ENCODE measurements at regions not wholly inside any gene's neighbourhood (a gene's known extent, or its start where the extent isn't known, plus 50 kb on each side); places are given as distances from the start of the nearest gene placed in this dataset.

GRCh38 chr1:193588311-193589082 is 402.1 kb upstream of the B3GALT2 start:
- peaks cover 10% of the 10 kb centered on the region for H3K4me1 ChIP-seq

GRCh38 chr1:193584731-193585239 is 398.4 kb upstream of the B3GALT2 start:
- no peaks in the 10 kb centered on the region for H3K36me3 ChIP-seq
- TF ChIP-seq, protein P1, sequence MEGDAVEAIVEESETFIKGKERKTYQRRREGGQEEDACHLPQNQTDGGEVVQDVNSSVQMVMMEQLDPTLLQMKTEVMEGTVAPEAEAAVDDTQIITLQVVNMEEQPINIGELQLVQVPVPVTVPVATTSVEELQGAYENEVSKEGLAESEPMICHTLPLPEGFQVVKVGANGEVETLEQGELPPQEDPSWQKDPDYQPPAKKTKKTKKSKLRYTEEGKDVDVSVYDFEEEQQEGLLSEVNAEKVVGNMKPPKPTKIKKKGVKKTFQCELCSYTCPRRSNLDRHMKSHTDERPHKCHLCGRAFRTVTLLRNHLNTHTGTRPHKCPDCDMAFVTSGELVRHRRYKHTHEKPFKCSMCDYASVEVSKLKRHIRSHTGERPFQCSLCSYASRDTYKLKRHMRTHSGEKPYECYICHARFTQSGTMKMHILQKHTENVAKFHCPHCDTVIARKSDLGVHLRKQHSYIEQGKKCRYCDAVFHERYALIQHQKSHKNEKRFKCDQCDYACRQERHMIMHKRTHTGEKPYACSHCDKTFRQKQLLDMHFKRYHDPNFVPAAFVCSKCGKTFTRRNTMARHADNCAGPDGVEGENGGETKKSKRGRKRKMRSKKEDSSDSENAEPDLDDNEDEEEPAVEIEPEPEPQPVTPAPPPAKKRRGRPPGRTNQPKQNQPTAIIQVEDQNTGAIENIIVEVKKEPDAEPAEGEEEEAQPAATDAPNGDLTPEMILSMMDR (IDR thresholded peaks at IDR 0.05) = no peak
- no peak for ATAC-seq
- H3K27me3 ChIP-seq (ENCODE audit: low read depth) = no peaks in the 10 kb centered on the region
- H3K4me3 ChIP-seq = no peak overlapping the region
- no peak for DNase-seq
- no peak overlapping the region for H3K27ac ChIP-seq
- intact Hi-C loops (cut with DNase I) = no loop called here
- no peaks in the 10 kb centered on the region for H3K9me3 ChIP-seq
- peaks cover 6% of the 10 kb centered on the region for H3K4me1 ChIP-seq

More at GRCh38 chr1:193588311-193589082, 402.1 kb upstream of the B3GALT2 start:
- H3K36me3 ChIP-seq = no peaks in the 10 kb centered on the region
- no peak overlapping the region for H3K4me3 ChIP-seq
- no peak for ATAC-seq
- TF ChIP-seq, protein P1 (IDR thresholded peaks at IDR 0.05) = no peak
- no peaks in the 10 kb centered on the region for H3K9me3 ChIP-seq
- intact Hi-C loops (cut with DNase I) = no loop called here
- DNase-seq = no peak
- H3K27me3 ChIP-seq (ENCODE audit: low read depth) = no peaks in the 10 kb centered on the region
- H3K27ac ChIP-seq = no peak overlapping the region

- TF ChIP-seq, protein P1 (IDR thresholded peaks at IDR 0.05) = no peak
- H3K27ac ChIP-seq = no peak overlapping the region
- H3K36me3 ChIP-seq = no peaks in the 10 kb centered on the region
- ATAC-seq = no peak
- intact Hi-C loops (cut with DNase I) = no loop called here
- no peak for DNase-seq
- H3K9me3 ChIP-seq = no peaks in the 10 kb centered on the region
- H3K4me3 ChIP-seq = no peak overlapping the region
- no peaks in the 10 kb centered on the region for H3K27me3 ChIP-seq (ENCODE audit: low read depth)
- no peaks in the 10 kb centered on the region for H3K4me1 ChIP-seq
Observed at GRCh38 chr1:193581341-193581740, 394.9 kb upstream of the B3GALT2 start.

- Histone ChIP-seq H3K27me3 (ENCODE audit: low read depth) (no peaks in the 10 kb centered on the region), H3K36me3 (no peaks in the 10 kb centered on the region), H3K9me3 (no peaks in the 10 kb centered on the region), H3K4me1 (no peaks in the 10 kb centered on the region), H3K4me3 (no peak overlapping the region), H3K27ac (no peak overlapping the region)
- TF ChIP-seq, protein P1 (IDR thresholded peaks at IDR 0.05) = no peak
- ATAC-seq (no peak), DNase-seq (no peak)
- intact Hi-C loops (cut with DNase I) = no loop called here
Observed at GRCh38 chr1:193580419-193580818, 394.0 kb upstream of the B3GALT2 start.

DNA sequence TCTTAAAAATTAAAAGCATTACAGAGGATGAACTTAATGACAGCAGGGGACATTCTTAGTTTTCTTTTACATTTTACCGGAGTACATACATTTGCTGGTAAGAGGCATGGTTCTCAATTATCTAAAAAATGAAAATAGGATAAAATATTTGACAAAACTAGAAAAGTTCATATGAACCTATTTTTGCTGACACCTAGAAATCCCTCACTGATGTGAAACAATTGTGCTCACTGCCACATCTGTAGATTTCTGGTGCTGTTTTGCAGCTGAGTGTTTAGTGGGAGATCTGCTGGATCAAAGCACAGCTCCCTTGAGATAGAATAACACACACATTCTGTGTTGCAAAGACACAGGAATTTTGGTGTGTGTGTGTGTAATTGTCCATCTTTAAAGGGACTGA is 392.9 kb upstream of the B3GALT2 start:
- no peak for DNase-seq
- TF ChIP-seq, protein P1 (IDR thresholded peaks at IDR 0.05) = no peak
- intact Hi-C loops (cut with DNase I) = no loop called here
- H3K27ac ChIP-seq = no peak overlapping the region
- no peak overlapping the region for H3K4me3 ChIP-seq
- H3K36me3 ChIP-seq = no peaks in the 10 kb centered on the region
- no peaks in the 10 kb centered on the region for H3K4me1 ChIP-seq
- H3K9me3 ChIP-seq = no peaks in the 10 kb centered on the region
- no peak for ATAC-seq
- H3K27me3 ChIP-seq (ENCODE audit: low read depth) = no peaks in the 10 kb centered on the region
